Hippocampal formation (tissue), 2 donors: ENCODE measurements at regions not wholly inside any gene's neighbourhood (a gene's known extent, or its start where the extent isn't known, plus 50 kb on each side); places are given as distances from the start of the nearest gene placed in this dataset.
"Not testable (repeated sequence)": the region's sequence is repeated elsewhere in the genome, so short reads cannot be mapped to it uniquely, and the experiment has no call there.

Experiments
- DNase-seq, 2 donors: peaks; one replicate each; lab custom pipeline; 2025; lab: John Stamatoyannopoulos, UW

DNA sequence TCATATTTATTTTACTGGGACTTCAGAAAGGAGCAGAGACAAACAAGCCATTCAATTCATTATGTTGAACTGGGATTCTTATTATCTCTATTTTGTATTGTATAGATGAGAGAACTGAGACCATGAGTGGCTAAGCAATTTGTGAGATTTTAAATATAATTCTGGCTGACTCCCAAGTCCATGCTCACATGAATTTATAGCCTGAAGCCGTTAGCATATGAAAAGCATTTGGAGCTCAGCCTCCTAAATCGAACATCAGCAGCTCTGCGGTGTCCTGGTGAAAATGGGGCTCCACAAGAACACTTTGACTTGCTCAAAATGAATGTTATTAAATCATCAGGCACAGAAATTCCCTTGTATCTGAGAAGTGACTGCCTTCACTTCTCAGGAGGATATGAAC lies 96.8 kb upstream of the DPT start:
- DNase-seq, result no peak

DNA sequence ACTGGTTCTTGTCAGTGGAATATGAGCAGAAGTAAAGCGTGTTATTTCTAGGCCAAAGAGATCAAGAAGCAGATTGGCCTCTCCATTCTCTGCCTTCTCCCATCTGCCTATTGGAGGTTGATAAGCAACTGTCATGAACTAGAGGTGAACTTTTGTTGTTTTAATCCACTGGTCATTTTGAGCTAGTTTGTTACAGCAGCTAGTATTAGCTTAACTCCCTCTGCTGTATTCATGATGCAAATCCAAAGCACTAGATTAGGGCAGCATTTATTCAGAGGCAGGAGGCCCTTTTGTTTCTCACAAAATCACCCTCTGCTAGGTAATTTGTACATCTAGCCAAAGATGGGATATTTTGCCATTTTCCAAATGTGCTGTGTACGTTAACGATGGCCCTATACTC lies 97.3 kb upstream of the DPT start:
- DNase-seq, result no peak

DNA sequence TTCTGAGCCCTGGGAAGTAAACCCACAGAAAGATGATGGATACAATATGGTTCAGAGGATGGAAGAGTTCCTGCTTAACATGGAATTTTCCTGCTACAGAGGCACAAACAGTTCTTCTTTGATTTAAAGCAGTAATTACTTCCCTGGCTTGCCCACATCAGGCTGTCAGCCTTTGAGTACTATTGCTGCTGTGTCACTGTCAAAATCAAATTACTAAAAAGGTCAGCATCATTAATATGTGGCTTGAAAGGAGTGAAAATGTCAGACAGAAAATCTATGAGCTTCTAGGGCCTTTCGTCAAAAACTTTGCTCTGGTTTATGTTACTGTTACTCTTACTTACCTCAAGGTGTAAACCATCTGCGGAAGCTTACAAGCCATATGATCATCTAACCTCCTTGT lies 98.6 kb upstream of the DPT start:
- DNase-seq, result no peak

DNA sequence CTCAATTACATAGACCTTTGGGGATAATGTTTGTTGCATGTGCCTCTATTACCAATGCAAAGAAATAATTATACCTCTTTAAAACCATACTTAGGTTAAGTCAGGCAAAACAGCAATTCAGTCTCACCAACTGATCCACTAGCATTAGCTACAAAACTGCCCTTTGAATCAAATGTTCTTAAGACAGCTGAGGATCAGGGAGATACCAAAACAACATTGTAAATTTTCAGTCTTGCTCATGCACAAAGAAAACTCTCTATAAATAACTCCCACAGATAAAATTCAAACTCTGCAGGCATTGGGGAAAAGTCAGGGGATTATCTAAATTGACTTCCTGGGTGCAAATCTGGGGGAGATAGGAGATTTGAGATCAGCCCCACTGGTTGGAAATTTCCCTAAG lies 100.9 kb upstream of the DPT start:
- no peak for DNase-seq

DNA sequence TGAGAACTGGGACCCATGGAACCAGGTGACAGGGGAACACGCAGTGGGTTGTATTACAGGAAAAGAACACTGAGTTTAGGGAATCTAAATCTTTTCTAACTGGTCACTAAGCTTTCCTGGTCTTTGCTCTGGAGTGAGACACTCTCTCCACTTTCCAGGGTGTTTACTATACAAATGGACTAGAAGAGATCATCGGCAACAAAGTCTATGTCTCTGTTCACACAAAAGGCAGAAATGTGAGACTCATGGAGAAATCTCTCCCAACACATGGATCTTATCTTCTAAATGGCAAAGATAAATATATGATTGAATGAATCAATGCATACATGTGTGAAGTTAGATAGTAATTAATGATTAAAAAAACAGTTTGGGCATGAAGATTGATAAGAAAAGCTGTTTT lies 101.6 kb upstream of the DPT start:
- DNase-seq, result no peak

DNA sequence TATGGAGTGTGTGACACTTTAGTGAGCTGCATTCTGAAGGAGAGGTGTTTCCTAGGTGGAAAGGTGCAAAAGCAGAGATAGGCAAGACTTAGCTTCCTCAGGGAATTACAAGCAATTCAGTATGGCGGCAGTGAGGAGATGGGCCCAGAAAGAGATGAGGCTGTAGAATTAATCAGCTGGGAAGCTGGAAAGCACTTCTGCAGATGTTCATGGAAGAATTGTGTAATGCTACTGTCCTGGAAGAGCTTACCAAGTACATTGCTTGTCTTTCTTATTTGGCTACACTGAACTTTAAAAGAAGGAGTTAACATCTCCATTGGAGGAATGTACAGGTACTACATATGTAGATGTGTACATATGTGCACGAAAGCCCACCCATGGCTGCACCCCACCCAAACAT lies 103.7 kb upstream of the DPT start:
- no peak for DNase-seq

DNA sequence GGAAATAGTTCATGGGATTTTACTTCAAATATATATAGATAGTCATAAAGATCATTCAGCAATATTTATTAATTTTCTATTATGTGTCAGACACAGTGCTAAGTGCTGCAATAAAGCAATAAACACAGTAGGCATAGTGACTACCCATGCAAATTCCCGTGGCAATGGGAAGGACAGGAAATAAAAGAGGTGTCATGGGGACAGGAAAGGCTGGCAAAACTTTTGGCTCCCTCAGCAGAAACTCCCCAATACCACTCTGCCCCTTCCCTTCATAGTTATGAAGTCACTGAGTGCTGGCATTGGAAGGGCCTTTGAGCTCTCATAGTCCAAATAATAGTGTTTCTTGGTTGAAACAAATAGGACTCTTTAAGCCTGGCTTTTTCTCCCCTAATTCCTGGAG lies 104.4 kb upstream of the DPT start:
- DNase-seq, result no peak

DNA sequence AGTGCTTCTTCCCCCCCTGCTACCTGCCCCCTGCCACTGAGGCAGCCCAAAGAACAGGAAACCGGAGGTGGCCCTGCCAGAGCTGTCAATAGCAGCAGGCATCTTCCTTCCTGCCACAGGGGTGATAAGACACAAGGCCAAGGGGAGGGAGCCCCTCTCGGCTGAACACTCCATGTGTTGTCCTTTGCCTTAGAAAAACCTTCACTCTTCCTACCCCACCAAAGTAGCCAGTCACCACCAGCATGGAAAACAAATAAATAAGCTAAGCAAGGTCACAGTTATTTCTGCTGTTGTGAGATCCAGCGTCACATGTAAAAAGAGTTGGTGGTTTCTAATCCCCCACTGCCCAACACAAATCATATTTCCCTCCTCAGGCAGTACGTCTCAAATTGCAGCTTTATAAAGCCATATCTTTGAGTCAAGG lies 104.8 kb upstream of the DPT start:
- DNase-seq, result no peak

DNA sequence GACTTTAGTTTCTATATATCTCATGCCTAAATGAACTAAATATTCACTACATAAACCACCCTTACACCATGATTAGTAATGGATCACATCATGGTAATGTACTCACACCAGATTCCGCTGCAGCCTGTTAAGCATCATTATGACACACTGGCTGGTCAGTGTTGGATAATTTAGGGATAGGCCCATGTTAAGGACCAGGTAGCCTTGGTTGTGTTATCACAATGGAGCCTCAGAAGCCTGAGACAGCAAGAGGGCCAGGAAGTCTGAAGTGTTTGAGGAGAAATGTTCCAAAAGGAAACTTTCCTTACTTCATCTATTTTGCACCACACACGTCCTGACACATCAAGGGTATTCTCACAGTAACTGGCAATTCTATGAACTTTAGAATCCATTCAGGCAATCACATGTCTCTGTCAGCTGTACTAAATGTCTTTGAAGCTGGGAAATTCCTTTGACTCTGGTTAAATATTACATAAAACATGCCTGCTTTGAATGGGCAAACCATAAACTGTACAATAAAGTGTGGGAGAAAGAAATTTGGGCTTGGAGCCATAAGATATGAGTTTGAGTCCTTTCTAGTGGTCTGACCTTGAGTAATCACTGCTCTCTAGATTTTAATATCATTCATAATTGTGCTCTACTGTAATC lies 105.3 kb upstream of the DPT start:
- DNase-seq, result no peak

DNA sequence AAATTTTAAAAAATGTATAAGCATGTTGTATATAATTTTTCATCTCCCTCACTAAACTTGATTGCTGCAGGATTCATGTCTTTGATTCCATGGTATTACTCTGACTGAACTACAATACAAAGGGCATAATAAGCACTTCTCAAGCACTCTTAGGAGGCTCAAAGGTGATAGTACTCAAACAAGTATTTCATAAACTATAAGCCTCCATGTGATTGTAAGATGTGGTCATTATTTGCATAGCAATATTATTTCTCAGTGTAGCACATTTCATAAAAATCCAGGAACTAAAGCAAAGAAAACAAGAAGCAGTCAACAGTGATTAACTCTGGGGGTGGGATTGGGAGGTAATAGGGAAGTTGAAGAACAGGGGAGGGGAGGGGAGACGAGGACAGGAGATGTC lies 106.2 kb upstream of the DPT start:
- DNase-seq, result no peak

DNA sequence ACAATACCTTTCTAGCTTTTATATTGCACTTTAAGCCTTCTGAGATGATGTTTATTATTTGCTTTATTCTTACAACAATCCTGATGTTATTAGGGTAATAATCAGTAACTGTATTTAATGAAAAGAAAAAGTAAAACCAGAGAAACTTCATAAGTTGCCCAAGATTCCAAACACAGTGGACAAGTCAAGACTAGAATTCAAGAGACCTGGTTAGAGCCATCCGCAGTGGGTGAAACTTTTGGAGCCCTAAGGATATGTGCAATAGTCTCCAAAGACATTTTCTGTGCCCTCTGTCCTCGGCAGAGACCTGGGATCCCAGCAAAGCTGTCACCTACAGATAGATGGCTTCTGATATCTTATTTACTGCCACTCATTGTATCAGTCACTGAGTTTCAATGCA lies 106.8 kb upstream of the DPT start:
- no peak for DNase-seq

DNA sequence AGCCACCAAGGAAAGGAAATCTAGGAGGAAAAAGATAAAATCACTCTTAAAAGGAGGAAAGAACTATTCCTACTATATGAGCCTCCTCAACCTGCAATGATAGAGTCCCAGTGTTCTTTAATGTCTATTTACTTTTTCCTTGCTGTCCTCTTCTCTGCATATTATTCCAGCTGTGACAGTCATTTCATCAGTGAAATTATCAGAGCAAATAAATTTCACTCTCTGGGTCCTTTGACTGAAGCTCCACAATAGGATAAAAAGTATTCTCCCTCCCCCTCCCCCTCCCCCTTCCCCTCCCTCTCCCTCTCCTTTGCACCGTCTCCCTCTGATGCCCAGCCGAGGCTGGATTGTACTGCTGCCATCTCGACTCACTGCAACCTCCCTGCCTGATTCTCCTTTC lies 107.5 kb upstream of the DPT start:
- DNase-seq, result no peak

DNA sequence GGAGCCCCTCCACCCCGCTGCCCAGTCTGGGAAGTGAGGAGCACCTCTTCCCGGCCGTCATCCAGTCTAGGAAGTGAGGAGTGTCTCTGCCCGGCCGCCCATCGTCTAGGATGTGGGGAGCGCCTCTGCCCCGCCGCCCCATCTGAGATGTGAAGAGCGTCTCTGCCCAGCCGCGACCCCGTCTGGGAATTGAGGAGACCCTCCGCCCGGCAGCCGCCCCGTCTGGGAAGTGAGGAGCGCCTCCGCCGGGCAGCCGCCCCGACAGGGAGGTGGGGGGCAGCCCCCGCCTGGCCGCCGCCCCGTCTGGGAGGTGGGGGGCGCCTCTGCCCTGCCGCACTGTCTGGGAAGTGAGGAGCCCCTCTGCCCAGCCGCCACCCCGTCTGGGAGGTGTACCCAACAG lies 108.2 kb upstream of the DPT start:
- DNase-seq, result not testable (repeated sequence)

DNA sequence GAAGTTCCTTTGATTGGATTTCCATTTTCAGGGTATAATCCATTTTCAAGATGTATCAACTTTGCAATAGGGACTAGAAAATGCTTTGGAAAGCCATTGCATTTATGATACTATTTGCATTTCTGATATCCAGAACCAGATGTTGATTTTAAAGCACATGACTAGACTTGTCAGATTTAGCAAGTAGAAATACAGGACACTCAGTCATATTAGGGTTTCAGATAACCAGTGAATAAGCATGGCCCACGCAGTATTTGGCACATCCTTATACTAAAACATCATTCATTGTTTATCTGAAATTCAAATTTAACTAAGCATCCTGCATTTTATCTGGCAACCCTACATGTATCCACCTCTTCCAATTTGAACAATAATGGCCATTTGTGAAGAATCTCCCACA lies 113.3 kb upstream of the DPT start:
- DNase-seq, result no peak

DNA sequence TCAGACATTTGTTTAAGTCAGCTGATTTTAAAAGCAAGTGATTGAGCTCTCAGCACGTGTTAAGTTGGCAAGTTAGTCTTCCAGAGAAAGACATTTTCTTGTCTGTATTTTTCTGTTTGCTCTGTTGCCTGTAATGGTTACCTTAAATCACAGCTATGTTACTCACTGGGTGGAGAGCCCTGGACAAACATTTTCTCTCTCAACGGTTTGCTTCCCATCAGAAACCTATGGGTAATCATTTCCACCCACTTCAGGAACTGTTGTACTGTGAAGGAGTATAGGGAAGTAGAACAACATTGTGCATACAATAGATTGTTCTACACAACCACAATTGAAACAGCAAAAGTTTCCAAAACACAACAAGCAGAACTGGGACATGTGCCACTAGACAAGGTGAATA lies 113.9 kb upstream of the DPT start:
- no peak for DNase-seq

DNA sequence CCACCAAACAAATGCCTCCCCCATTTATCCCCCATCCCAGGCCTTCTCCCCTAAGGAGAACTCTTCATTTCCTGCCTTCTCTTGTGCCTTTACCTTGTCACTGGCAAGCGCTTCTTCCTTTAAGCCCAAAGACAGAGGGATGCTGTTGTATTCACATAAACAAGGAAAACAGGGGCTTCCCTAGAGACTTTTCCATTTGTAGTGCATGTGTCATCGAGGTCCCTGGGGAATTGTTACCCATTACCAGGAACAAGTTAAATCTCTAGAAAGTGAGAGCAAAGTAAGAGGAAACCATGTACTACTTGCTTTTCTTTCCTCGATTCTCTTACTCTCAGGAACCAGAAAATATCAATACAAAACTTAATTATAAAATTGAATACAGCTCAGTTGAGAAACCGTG lies 114.4 kb upstream of the DPT start:
- no peak for DNase-seq

DNA sequence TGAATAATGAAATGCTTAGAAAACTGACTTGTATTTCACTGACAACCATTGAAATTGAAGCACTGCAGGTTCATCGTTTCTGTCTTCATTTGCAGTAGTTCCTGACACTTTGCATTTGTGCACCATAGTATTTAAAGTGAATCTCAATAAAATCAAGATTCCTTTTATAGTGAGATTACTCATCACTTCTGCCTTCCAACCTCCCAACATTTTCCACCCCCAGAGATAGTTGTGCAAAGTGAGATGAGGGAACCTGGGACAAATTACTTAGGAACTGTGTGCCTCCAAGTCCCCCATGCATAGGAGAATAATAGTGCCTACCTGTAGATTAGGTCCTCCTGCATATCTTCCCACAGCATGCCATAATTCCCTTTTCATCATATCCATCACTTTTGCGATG lies 114.9 kb upstream of the DPT start:
- no peak for DNase-seq

DNA sequence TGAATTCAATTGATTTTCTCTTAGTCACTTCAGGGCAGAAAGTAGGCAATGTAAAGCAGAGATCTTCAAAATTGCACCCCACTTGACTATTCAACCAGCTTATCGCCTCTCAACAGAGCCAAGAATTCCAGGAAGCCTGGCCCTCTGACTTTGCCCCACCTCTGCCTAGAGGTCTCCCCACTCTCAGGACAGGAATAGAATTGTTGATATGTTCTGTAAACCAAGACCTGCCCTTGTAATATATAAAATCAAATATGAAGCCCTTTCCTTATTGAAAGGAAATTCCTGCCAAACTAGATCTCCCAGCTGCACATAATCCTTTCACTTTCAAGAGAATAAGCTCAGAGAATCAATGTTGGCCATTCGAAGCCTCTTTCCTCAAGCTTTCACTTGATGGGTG lies 116.1 kb upstream of the DPT start:
- no peak for DNase-seq

DNA sequence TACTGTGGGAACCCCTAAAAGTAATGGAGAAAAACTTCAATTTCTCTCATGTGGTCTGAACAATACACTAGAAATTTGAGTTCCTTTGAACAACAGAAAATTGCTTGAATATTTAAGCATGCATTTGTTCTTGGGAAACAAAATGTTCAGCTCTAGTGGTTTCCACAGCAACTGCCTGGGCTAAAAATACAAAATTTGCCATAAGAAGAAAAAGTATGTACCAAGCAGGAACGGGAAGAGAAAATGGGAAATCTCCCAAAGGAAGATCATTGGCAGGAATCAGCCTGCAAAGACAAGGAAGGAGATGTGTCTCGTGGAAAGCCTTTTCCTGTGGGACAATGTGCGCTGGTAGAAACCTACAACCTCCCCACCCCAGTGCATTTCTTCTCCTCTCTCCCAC lies 119.0 kb upstream of the DPT start:
- peak in 1 of 2 donors; percentile 57 for DNase-seq

DNA sequence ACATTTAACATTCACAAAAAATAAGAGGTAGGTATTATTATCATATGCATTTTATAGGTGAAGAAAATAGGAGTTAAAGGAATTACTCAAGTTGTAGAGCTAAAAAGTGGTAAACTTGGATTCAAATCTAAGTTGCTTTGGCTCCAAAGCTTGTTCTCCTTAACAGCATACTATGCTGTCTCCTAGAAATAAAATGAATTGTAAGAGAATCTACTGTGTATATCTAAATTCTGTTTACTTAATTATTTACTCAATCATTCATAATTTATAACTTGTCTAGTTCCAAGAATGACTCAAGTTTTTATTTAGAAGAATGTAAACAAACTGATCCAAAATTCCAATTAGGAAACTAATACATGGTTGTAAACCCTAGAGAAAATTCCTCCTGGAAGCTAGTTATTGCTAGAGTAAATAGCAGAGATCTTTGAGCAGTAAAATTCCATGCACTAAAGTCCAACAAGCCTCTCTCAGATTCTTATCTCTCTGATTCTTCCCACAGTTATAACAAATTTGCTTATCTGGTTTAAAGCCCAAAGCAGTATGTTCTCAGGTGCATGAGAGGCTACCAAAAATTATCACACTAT lies 132.5 kb upstream of the DPT start:
- no peak for DNase-seq

DNA sequence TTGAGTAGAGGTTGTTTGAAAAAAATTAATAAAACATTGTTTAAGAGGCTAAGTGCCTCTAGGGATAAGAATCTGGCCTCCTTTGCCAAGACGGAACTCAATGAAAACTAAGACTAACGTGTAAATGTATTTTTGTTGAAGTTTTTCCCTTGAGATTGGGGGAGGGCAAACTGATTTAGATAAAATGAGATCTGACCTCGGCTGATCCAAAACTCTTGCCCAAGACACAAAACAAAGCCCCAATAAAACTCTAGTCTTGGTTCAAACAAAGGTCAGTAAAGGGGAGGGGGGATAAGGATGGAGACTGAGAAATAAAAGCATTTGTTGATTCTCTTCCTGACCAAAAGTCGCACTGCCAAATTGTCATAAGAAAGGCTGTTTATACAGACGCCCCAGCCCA lies 134.8 kb upstream of the DPT start:
- no peak for DNase-seq

DNA sequence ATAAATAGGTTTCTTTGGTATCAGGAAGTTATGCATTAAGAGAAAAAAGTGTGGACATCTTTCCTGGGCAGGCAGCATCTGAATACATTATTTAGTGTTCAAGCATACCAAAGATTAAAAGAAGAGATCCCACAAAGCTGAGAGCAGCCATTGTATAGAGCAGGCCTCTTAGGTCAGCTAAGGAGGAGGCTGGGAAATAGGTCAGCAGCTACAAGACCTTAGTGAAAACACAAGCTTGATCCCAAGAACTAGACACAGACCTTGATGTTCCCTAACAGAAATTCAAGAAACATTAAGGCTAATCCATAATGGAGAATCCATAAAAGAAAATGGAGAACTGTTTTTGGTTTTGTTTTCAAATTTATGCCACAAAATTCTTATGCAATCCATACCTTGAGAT lies 135.3 kb upstream of the DPT start:
- DNase-seq, result no peak

DNA sequence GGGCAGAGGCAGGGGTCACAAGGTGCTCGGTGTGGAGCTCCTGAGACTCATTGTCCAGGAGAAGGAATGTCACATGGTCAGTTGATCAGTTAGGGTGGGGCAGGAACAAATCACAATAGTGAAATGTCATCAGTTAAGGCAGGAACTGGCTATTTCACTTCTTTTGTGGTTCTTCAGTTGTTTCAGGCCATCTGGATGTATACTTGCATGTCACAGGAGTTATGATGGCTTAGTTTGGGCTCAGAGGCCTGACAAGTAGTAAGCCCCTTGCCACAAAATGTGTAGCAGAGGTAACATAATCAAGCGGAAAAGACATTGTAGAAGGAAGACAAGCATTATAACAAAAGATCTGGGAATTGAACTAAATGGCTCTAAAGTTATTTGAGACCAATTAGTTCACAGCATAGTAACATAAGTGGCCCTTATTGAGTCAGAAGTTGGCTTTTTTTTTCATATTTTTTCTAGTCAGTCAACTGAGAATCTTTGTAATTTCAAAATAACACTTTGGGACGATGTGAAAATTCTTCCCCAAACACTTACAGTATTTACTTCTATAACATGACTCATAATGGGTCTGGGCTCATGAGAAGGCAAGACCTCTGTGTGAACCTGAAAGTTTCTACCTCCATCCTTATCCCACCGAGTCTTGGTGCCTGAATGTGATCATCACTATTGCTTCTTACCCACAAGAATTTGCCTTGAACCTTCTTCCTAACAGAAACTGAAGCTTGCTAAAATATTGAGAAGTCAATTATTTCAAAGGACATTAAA lies 137.0 kb upstream of the DPT start:
- no peak for DNase-seq
